ENCODE measurements at regions not wholly inside any gene's neighbourhood (a gene's known extent, or its start where the extent isn't known, plus 50 kb on each side); places are given as distances from the start of the nearest gene placed in this dataset.
"Not testable (repeated sequence)": the region's sequence is repeated elsewhere in the genome, so short reads cannot be mapped to it uniquely, and the experiment has no call there.

DNA sequence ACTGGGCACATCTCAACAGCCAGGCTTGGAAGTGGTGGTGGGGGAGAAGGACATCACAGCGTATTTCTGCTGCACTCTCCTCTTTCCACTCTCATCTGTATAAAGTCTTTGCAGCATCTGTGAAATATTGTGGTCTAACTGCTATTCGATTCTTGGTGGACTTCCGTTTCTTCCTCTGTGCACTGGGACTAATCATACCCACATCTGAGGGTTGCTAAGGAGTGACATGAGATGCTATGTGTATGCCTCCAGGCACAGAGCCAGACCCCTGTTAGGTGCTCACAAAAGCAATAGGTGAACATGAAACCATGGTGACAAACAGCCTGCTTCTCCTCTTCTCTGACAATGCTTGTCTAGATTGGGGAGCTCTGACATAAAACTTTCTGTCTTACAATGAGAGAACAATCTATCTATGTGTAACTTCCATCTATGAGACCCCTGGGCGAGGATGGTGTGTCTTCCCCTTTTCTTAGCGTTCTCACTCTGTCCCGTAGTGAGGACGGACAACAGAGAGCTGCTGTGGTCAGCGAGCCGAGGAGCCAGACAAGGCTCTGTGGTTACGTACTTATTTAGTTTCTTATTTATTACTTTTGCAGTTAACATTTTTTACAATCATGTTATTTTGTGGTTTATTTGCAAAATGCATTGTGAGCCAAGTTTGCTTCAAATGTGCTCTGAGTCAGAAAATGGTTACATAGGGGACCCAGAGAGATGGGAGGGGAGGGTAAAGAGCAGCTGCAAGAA, 196.7 kb upstream of the TPRG1 start:
- DNase-seq = no peak

DNA sequence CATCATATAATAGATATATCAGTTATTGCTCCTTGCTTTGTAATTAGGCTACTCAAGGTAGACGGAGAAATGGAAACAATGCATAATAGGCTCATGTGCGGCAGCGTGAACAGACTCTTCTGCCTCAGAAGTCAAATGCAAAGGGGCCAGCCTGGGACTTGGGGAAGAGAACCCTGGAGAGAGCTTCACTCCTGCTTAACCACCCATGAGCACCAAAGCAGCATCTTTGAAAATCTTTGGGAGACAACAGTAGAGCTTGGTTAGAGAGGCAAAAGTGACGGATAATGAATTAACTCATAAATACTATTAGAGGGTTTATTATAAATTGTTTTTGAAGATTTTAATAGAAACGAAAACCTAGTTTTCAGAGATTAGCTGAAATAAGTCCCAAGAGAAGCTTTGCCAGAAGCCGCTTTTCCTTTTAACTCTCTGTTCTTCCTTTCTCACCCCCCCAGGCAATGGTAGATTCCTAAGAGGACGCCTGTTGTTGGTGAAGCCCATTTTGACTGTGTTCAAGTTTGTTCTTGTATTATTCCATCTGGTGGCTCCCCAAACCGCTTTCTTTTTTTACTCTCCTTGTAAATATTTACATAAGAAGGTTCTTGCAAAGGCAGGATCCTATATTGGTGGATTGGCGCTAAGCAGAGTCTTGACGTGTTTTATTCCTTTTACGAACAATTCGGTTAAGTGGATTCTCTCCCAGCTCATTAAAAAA, 196.0 kb upstream of the TPRG1 start:
- no peak for DNase-seq

DNA sequence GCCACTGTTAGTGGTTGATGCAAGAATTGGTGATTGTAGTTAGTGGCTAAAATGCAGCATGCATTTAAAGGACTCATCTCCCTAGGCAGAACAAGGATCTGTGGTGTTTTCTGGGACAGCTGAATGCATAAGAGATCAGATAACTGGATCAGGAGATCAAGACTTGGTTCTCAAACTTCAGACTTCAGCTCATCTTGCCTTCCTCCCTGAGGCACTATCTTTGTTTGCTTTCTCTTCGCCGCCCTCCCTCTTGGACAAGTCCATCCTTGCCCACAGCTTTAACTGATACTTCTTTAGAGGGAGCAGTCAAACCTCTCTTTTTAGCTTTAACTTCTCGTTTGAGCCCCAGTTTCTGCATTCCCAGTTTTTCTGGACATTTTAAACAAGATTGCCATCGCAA, 195.4 kb upstream of the TPRG1 start:
- DNase-seq = no peak

DNA sequence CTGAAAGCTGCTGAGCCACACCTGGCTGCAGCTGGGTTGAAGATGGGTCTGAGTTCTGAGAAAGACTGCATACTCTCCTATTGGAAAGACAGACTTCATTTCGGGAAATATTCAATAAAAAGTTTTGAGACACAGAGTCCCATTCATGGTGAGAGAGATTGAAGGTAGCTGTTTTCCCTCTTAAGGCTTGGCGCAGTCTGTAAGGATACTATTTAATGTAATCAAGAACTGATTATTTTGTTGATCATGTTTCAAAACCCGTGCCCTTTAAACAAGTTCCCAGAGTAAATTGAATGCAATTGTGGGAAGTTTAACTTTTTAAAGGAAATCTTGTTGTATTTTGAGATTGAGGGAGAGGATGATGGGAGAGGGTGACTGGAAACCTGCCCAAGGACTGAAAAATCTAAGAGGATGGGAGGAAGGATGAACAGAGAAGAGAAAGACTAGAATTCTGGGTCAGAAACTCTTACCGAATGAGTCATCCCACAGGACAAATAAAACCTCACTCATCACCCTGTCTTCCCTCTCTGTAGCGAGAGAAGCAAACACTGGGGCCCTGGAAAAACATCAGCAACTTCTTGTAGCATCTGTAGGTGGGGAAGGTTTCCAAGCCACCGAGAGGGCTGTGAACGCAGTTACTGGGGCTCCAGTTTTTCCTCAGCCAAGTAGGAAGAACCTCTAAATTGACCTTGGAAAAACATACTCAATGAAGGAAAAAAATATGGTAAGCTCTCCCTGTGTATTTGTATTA, 193.2 kb upstream of the TPRG1 start:
- no peak for DNase-seq

DNA sequence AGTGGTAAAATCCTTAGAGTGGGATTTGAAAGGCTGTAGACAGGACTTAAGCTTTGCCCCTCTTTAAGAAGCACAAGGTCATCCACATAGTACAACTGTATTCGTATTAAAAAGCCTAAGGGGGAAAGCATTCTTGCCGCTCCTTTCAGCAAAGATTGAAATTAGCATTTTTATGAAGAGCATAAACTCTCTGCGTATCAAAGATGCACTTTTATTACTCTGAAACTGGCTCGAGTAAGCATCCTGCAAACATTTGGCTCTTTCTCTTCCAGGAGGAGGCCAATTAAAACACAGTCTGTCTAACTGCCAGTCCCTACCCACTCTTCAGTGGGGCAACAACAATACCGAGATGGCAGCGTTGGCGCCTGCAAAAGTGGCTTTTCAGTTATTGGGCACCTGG, 192.5 kb upstream of the TPRG1 start:
- DNase-seq = no peak

DNA sequence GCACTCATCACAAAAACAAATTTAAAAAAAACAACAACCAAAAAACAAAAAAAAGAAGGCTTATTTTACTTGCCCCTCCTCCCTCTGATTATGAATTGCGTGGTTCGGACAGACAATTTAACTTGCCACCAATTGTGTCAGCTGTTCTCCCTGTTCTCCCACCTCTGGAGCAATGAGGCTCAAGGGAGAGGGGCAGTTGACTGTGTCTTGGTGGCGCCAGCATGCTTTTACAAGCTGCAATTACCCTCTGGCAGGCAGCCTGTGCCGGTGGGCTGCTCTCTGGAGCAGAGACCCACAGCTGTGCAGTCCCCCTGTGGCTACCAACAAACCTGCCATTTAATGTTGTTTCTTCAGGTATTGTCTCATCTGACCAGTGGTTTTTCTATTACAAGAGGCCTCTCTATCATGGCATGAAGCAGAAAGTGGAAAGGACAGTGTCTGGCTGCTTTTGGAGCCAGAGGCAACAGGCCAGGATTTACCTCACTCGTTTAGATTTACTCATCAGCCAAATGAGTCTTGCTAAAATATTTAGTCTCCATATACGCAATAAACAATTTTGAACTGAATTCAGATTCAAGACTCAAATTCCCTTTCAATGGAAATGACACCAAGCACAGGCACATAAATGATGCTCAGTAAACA, 192.0 kb upstream of the TPRG1 start:
- DNase-seq = no peak

DNA sequence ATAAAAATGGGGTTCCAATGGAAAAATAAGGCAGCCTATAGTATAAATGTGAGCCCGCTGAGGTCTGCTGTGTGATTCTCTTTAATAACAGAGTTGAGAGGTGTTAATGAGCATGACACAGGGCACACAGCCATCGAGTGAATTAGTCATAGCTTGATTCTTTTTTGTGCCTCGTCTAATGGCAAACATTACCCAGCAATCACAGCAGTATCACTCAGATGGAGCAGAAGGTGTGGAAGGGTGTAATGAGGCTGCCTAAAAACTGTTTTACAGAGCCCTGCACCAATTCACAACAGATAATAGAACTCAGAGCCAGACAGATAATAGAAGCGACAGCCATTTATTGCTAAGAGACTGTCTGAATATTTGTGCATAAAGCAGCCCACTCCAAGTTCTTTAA, 178.6 kb upstream of the TPRG1 start:
- DNase-seq = no peak

DNA sequence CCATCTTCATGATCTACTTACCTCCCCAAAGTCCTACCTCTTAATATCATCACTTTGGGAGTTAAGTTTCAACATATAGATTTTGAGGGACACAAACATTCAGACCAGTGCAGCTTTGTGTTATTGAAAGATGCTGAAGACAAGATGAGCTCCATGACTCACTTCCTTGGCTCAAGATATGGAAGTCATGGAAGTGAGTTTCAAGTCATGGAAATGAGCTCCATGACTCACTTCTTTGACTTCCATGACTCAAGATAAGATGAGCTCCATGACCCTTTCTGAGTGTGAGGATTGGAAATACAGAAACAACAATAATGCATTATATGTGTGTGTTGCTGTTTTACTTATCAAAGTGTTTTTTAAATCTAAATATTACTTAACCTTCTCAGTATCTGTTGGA, 170.2 kb upstream of the TPRG1 start:
- no peak for DNase-seq

DNA sequence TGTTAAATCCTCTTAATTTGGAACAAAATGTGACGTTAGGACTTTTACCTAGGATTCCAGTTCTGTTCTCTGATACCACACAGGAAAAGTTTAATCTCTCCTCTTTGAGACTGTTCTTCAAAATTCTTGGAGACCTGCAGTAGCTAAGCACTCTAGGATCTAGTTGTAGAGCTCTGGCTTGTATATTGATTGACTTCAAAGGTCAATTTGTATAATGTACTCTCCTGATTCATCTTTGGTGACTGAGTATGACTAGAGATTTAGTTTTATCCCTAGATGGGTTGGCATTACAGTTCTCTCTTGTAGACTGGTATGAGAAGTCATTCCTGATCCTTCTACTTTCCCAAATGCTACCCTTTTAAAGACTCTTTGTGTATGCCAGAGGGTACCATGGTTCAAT, 168.4 kb upstream of the TPRG1 start:
- DNase-seq = no peak

DNA sequence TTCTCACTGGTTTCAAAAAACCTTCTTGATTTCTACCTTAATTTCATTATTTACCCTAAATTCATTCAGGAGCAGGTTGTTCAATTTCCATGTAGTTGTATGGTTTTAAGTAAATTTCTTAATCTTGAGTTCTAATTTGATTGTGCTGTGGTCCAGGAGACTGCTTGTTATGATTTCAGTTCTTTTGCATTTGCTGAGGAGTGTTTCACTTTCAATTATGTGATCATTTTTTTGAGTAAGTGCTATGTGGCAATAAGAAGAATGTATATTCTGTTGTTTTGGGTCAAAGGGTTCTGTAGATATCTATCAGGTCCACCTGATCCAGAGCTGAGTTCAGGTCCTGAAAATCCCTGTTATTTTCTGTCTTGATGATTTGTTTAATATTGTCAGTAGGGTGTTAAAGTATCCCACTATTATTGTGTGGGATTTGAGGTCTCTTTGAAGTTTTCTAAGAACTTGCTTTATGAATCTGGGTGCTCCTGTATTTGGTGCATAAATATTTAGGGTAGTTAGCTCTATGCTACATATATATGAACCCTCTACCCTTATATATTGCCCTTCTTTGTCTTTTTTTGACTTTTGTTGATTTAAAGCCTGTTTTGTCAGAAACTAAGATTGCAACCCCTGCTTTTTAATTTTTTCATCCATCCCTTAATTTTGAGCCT, 158.4 kb upstream of the TPRG1 start:
- DNase-seq = no peak

DNA sequence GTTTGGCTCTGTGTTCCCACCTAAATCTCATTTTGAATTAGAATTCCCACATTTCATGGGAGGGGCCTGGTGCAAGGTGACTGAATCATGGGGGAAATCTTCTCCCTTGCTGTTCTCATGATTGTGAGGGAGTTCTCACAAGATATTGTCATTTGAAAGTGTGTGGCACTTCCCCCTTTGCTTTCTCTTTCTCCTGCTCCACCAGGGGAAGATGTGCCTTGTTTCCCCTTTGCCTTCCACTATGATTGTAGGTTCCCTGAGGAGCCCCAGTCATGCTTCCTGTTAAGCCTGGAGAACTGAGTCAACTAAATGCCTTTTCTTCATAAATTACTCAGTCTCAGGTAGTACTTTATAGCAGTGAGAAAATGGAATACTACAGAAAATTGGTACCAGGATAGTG, 157.2 kb upstream of the TPRG1 start:
- DNase-seq = no peak

DNA sequence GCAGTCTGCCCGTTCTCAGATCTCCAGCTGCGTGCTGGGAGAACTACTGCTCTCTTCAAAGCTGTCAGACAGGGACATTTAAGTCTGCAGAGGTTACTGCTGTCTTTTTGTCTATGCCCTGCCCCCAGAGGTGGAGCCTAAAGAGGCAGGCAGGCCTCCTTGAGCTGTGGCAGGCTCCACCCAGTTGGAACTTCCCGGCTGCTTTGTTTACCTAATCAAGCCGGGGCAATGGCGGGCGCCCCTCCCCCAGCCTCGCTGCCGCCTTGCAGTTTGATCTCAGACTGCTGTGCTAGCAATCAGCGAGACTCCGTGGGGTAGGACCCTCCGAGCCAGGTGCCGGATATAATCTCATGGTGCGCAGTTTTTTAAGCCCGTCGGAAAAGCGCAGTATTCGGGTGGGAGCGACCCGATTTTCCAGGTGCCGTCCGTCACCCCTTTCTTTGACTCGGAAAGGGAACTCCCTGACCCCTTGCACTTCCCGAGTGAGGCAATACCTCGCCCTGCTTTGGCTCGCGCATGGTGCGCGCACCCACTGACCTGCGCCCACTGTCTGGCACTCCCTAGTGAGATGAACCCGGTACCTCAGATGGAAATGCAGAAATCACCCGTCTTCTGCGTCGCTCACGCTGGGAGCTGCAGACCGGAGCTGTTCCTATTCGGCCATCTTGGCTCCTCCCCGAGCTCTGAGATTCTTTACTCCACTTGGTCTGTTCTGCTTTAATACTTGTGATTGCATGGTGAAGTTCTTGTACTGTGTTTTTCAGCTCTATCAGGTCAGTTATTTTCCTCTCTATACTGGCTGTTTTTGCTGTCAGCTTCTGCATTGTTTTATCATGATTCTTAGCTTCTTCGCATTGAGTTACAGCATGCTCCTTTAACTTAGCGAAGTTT, 148.9 kb upstream of the TPRG1 start:
- not testable (repeated sequence) for DNase-seq

DNA sequence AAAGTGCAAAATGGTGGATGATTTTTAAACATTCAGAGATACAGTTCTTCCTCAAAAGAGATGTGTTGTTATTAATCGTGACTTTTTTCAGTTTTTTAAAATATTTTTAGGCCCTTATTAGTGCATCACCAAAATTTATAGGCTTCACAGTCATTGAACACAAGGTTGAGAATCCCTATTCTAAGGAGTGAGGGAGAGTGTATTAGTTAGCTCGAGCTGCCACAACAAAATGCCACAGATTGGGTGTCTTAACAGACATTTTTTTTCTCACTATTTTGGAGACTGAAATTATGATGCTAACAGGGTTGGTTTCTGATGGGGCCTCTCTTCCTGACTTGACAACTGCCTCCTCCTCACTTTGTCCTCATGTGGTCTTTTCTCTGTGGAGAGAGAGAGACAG, 145.9 kb upstream of the TPRG1 start:
- DNase-seq = no peak

DNA sequence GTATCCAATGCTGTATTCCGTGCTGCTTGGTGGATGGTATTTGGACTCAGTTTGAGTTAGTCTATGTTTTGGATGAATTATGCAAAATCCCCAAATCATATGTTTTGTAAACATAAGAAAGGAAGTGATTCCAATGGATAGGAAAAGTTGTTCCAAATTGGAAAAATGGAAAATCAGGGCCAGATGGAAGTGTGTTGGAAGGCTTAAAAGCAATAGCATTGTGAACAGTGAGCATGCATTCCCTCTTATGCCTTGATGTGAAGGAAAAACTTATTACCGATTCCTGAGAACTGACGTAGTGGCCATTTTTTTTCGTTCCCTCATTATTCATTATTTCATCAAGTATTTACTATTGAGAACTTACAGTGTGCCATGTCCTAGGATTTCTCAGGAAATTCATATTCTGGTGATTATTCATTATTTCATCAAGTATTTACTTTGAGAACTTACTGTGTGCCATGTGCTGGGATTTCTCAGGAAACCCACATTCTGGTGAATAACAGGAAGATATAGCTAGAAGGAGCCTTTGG, 144.1 kb upstream of the TPRG1 start:
- DNase-seq = no peak

DNA sequence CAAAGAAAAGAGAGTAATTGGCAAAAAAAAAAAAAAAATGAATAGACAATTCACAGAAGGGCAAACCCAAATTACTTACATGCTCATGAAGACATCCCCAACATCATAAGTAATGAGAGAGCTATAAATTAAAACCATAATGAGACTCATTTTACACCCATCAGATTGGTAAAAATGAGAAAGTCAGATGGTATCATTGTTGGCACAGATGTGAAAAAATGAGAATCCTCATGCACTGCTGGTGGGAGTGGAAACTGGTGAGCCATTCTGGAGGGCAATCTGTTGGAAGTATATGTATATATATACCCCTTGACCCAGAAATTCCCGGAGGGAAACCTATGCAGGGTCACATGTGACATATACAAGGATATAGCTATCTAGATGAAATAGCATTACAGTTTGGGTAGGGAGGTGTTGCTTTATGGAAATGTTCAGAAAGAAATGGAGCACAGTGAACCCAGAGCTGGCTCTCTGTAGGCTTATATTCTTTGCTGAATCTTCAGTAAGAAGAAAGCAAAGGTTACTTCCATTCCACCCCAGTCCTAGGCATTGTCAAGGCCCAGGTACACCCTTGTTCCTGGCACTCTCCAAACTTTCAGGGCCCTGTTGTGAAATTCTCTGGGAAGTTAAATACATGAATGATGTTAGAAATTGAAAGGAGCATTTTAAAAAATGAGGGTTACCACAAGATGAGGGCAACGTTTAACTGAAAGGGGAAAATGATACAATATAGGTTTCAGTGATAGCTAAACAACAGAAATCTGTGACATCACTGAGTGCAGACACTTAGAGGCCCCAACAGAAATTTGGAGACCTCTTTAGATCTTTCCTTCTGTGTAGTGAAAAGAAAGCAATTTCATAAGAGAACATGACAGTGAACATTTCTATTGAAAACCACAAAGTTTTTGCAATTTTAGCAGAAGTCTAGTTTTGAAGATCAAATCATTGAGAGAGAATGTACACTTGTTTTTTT, 132.7 kb upstream of the TPRG1 start:
- no peak for DNase-seq

DNA sequence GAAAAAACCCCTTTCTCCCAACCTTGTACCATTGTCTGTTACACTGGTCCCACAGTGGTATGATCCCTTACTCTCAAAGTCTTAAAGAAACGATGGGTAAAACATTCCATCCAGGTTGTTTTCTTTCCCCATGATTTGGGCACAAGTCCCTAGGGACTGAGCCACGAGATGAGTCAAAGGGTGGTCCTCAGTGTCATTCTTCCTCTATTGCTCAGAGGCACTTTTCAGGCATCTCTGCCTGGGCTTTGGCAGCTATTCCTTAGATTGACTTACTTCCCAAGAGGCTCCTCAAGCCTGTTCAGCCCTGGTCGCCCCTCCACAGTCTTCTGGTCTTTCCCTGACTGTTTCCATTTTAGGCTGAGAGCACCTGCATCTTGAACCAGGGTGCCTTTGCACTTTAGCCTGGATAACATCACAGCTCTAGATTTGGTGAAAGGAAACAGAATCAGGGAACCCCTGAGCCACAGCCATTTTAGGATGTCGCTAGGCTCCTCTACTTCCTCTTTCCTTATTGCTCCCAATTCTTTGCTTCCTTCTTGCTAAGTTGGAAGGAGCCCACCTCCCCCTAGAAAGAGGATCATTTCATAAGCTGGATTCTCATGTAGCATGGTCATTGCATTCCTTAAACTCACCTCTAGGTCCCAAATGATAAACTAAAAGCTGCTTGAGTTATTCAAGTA, 131.0 kb upstream of the TPRG1 start:
- no peak for DNase-seq

DNA sequence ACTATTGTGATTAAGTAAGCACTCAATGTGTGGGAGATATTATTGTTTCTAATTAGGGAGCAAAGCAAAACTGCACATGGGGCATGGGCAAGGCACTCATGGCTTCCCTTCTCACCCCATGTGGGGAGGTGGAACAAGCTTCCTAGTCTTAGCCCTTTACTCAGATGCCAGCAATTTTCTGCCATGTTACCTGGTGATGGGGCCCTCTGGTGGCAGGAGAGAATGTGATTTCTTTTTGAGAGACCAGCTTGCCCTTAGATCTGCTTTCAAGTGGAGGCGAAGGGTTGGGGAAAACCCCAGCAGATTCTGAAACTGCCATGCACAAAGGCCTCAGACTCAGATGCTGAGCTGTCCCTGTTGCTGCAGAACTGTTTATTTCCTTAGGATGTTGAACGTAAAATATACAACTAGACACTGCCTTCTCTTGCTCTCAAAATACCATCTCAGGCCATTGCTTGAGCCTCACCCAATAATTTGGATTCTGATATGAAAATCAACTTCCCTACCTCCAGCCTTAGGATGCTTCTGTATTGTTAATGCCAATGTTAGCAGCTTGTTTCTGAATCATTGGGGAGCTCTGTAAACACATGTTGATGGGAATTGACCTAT, 130.2 kb upstream of the TPRG1 start:
- DNase-seq = peak; percentile 68 to 72

DNA sequence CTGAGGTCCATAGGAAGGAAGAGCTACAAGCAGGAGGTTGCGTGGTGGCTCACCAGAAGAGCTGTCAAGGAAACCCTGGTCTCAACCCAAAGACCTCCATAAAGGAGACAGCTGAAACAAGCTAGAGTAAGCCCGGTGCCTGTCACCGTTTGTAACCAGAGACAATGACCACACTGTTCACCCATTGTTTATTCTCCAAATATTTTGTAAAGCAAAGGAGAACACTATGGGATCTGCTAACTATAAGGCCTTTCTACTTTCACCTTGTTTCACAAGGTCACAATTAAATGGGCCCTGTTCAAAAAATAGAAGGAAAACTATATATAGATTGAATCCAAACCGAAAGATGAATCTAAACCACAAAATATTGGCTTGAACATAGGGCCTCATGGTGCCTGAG, 128.9 kb upstream of the TPRG1 start:
- DNase-seq = no peak
